ENCODE measurements at regions not wholly inside any gene's neighbourhood (a gene's known extent, or its start where the extent isn't known, plus 50 kb on each side); places are given as distances from the start of the nearest gene placed in this dataset.

DNA sequence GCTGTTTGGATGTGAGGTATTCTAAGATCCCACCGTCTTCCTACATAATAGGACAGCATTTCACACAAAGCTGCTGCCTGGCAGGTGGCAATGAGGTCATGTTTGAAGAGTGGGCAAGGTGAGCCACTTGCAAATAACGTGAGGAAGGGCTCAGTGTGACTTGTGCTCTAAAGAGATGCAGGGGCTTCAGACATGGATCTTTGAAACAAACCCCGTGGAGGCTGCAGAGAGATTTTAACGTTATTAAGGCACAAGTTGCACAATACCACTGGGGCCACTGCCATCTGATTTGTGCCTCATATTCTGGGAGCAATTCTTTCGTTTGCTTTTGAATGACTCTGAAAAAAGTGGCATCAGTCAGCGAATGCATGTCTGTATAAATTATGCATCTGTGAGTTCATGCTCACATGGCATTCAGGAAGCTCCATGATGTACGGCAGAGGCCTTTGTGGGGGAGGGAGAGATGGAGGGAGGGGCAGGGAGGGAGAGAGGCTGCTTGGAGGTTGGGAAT, 362.0 kb downstream of the SOX11 start:
- Mint-ChIP-seq H3K27ac (no peak overlapping the region), H3K27me3 (ENCODE audit: low read depth) (0 out of 2 replicates have a peak, but pooled peaks cover 3% of the 10 kb centered on the region), H3K4me3 (no peak overlapping the region), H3K4me1 (no peaks in the 10 kb centered on the region), H3K36me3 (peaks cover 80% of the 10 kb centered on the region), H3K9me3 (peaks cover 93% of the 10 kb centered on the region)
- DNase-seq (ENCODE audit: low spot score) (no peak), ATAC-seq (no peak)
- TF ChIP-seq CREM (CRISPR knock-in tag; IDR thresholded peaks at IDR 0.05) = no peak
- no peak for TF ChIP-seq SMAD3 (CRISPR knock-in tag; IDR thresholded peaks at IDR 0.05; ENCODE audit: borderline replicate concordance)
- TF ChIP-seq CDX4 (CRISPR knock-in tag; IDR thresholded peaks at IDR 0.05; ENCODE audit: borderline replicate concordance) = no peak
- TF ChIP-seq ESRRA (CRISPR knock-in tag; IDR thresholded peaks at IDR 0.05; ENCODE audit: borderline replicate concordance) = no peak
- no peak for TF ChIP-seq ZBTB21 (CRISPR knock-in tag; IDR thresholded peaks at IDR 0.05; ENCODE audit: borderline replicate concordance)
- TF ChIP-seq FOXP4 (CRISPR knock-in tag; IDR thresholded peaks at IDR 0.05) = no peak
- TF ChIP-seq ZNF138 (CRISPR knock-in tag; conservative IDR thresholded peaks at IDR 0.05) = no peak
- no peak for TF ChIP-seq OVOL2 (CRISPR knock-in tag; IDR thresholded peaks at IDR 0.05; ENCODE audit: borderline replicate concordance)
- no peak for TF ChIP-seq CBFB (CRISPR knock-in tag; IDR thresholded peaks at IDR 0.05; ENCODE audit: low read depth)
- no peak for TF ChIP-seq ATF1 (CRISPR knock-in tag; IDR thresholded peaks at IDR 0.05)
- TF ChIP-seq EMX1 (CRISPR knock-in tag; IDR thresholded peaks at IDR 0.05) = no peak
- no peak for TF ChIP-seq AFF4 (CRISPR knock-in tag; IDR thresholded peaks at IDR 0.05; ENCODE audit: borderline replicate concordance)
- CTCF ChIA-PET = no interaction called here
- POLR2A ChIA-PET = no interaction called here

- H3K27me3 Mint-ChIP-seq (ENCODE audit: low read depth) = peaks cover 4% of the 10 kb centered on the region
- H3K4me1 Mint-ChIP-seq = no peaks in the 10 kb centered on the region
- peaks cover 91% of the 10 kb centered on the region for H3K9me3 Mint-ChIP-seq
- H3K4me3 Mint-ChIP-seq = no peak overlapping the region
- H3K27ac Mint-ChIP-seq = no peak overlapping the region
- ChIA-PET CTCF (no interaction called here), POLR2A (no interaction called here)
- ATAC-seq = no peak
- no peak for DNase-seq (ENCODE audit: low spot score)
- peaks cover 79% of the 10 kb centered on the region for H3K36me3 Mint-ChIP-seq
- TF ChIP-seq TP53 (CRISPR knock-in tag; IDR thresholded peaks at IDR 0.05) (no peak), OVOL2 (CRISPR knock-in tag; IDR thresholded peaks at IDR 0.05; ENCODE audit: borderline replicate concordance) (no peak), ZNF121 (CRISPR knock-in tag; IDR thresholded peaks at IDR 0.05) (no peak), NR2C2 (CRISPR knock-in tag; IDR thresholded peaks at IDR 0.05) (no peak), GABPB1 (CRISPR knock-in tag; IDR thresholded peaks at IDR 0.05) (no peak), SP1 (CRISPR knock-in tag; conservative IDR thresholded peaks at IDR 0.05) (no peak), PRRX2 (CRISPR knock-in tag; IDR thresholded peaks at IDR 0.05) (no peak), ATF1 (CRISPR knock-in tag; IDR thresholded peaks at IDR 0.05) (no peak), AFF4 (CRISPR knock-in tag; IDR thresholded peaks at IDR 0.05; ENCODE audit: borderline replicate concordance) (no peak)
- TF ChIP-seq, protein P1, sequence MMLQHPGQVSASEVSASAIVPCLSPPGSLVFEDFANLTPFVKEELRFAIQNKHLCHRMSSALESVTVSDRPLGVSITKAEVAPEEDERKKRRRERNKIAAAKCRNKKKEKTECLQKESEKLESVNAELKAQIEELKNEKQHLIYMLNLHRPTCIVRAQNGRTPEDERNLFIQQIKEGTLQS (CRISPR knock-in tag; conservative IDR thresholded peaks at IDR 0.05) = no peak
- TF ChIP-seq, protein P2, sequence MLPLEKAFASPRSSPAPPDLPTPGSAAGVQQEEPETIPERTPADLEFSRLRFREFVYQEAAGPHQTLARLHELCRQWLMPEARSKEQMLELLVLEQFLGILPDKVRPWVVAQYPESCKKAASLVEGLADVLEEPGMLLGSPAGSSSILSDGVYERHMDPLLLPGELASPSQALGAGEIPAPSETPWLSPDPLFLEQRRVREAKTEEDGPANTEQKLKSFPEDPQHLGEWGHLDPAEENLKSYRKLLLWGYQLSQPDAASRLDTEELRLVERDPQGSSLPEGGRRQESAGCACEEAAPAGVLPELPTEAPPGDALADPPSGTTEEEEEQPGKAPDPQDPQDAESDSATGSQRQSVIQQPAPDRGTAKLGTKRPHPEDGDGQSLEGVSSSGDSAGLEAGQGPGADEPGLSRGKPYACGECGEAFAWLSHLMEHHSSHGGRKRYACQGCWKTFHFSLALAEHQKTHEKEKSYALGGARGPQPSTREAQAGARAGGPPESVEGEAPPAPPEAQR (CRISPR knock-in tag; IDR thresholded peaks at IDR 0.05) = no peak
Measured at GRCh38 chr2:6060992-6061663, 368.9 kb downstream of the SOX11 start.

Measured in WTC11 (cell line).